ENCODE measurements at regions not wholly inside any gene's neighbourhood (a gene's known extent, or its start where the extent isn't known, plus 50 kb on each side); places are given as distances from the start of the nearest gene placed in this dataset.

DNA sequence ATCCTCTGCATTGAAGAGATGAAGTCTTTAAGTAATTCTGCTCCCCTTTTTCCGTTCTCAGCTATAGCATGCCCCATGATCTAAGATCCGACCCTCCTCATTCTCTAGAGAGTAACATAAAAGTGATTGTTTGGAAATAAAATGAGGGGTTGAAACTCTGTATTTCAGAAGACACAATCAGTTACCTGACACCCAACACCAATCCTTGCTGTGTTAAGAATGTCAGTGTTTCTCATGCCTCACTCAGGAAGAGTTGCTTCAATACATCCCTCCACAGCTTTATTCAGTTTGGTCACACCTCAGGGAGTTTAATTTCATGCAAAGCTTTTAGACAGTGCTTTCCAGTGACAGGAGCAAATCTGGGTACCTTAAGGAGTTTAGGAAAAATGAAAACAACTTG, 49.9 kb upstream of the RBBP8 start:
- no peak for ATAC-seq (ENCODE audit: low read depth)
- Histone ChIP-seq H3K4me1 (ENCODE audit: insufficient read depth, poor library complexity, severe bottlenecking) (no peaks in the 10 kb centered on the region), H3K27me3 (ENCODE audit: insufficient read depth, poor library complexity, severe bottlenecking) (no peaks in the 10 kb centered on the region), H3K4me3 (ENCODE audit: severe bottlenecking) (no peak overlapping the region), H3K9me3 (ENCODE audit: severe bottlenecking) (no peaks in the 10 kb centered on the region), H3K27ac (ENCODE audit: poor library complexity, severe bottlenecking) (no peak overlapping the region), H3K36me3 (ENCODE audit: low read depth) (no peaks in the 10 kb centered on the region)
- DNase-seq (ENCODE audit: low spot score): no peak
- TF ChIP-seq, protein P1, sequence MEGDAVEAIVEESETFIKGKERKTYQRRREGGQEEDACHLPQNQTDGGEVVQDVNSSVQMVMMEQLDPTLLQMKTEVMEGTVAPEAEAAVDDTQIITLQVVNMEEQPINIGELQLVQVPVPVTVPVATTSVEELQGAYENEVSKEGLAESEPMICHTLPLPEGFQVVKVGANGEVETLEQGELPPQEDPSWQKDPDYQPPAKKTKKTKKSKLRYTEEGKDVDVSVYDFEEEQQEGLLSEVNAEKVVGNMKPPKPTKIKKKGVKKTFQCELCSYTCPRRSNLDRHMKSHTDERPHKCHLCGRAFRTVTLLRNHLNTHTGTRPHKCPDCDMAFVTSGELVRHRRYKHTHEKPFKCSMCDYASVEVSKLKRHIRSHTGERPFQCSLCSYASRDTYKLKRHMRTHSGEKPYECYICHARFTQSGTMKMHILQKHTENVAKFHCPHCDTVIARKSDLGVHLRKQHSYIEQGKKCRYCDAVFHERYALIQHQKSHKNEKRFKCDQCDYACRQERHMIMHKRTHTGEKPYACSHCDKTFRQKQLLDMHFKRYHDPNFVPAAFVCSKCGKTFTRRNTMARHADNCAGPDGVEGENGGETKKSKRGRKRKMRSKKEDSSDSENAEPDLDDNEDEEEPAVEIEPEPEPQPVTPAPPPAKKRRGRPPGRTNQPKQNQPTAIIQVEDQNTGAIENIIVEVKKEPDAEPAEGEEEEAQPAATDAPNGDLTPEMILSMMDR (IDR thresholded peaks at IDR 0.05; ENCODE audit: poor library complexity, severe bottlenecking): no peak
